ENCODE measurements at regions not wholly inside any gene's neighbourhood (a gene's known extent, or its start where the extent isn't known, plus 50 kb on each side); places are given as distances from the start of the nearest gene placed in this dataset.
A peak's percentile ranks its signal among the peaks of the same experiment; 100 is the strongest.

DNA sequence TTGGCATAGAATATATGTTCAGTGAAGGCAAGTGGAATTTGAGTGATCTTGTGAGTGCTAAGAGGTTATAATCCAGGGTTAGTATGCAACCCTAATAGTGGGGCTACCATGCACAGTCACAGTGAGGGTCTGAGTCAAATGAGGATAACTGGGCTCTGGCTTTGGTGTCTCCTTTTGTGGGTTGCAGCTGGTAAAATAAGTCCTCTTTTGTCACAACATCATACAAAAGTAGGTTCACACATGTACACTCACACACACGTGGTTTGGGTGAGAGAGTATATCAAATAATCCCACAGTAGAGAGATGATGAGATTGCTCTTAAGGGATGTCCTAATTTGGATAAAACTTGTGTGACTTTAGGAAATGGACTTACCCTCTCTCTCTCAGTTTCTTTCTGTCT lies 79.6 kb upstream of the EOLA2 start:
- TF ChIP-seq, protein P1, sequence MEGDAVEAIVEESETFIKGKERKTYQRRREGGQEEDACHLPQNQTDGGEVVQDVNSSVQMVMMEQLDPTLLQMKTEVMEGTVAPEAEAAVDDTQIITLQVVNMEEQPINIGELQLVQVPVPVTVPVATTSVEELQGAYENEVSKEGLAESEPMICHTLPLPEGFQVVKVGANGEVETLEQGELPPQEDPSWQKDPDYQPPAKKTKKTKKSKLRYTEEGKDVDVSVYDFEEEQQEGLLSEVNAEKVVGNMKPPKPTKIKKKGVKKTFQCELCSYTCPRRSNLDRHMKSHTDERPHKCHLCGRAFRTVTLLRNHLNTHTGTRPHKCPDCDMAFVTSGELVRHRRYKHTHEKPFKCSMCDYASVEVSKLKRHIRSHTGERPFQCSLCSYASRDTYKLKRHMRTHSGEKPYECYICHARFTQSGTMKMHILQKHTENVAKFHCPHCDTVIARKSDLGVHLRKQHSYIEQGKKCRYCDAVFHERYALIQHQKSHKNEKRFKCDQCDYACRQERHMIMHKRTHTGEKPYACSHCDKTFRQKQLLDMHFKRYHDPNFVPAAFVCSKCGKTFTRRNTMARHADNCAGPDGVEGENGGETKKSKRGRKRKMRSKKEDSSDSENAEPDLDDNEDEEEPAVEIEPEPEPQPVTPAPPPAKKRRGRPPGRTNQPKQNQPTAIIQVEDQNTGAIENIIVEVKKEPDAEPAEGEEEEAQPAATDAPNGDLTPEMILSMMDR (IDR thresholded peaks at IDR 0.05; ENCODE audit: low read length, missing control alignments): no peak
- no peak overlapping the region for H3K4me3 ChIP-seq (replicated peaks; ENCODE audit: low read depth, low read length)
- no peak for DNase-seq (ENCODE audit: low read depth)

DNA sequence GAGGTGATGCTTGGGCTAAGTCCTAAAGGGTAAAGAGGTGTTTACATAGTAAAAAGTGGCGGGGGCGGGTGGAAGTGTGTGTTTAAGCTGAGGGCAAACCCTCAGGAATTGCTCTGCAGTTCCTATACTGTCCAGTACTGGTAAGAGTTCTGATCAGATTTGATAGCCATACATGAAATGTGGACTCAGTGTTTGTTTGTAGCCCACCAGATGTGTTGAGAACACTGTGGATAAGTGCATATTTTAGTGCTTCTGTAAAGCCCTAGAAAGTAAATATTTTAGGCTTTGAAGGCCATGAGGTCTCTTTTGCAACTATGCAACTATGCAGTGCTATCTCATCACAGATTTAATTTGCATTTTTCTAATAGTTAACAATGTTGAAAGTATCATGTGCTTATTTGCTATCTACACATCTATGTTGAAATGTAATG lies 80.7 kb upstream of the EOLA2 start:
- peak; percentile 39 for DNase-seq (ENCODE audit: low read depth)
- TF ChIP-seq, protein P1 (IDR thresholded peaks at IDR 0.05; ENCODE audit: low read length, missing control alignments): no peak
- H3K4me3 ChIP-seq (replicated peaks; ENCODE audit: low read depth, low read length): no peak overlapping the region

DNA sequence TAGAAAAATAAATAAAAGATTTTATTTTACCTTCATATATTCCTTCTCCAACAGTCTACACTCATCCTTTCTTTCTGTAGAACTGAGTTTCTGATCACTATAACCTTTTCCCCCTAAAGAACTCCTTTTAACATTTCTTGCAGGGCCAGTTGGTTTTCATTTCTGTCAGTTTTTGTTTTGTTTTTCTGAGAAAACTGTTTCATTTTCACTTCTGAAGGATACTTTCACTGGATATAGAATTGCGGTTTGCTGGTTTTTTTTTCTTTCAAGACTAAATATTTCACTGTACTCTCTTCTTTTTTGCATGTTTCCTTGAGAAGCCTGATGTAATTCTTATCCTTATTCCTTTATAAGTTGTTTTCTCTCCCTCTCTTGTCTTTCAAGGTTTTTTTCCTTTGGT lies 90.4 kb upstream of the EOLA2 start:
- TF ChIP-seq, protein P1 (IDR thresholded peaks at IDR 0.05; ENCODE audit: low read length, missing control alignments): no peak
- no peak for DNase-seq (ENCODE audit: low read depth)
- H3K4me3 ChIP-seq (replicated peaks; ENCODE audit: low read depth, low read length): no peak overlapping the region

DNA sequence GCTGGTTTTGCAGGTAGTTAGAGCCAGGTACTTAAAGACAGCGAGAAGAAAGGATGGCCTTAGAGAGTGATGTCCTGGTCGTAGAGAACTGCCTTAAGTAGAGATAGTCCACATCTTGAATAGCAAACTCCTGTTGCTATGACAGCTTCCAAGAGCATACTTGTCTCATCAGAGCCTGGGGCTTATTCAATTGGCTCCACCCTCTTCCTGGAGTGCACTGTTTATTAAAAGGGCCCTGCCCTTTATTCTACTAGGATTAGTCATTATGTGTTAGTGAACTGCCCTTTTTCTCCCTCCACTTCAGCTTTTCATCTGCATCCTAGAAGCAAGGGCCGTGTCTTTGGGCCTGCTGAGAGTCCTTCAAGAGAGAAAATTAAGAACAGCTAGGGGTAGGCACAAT lies 94.5 kb upstream of the EOLA2 start:
- no peak overlapping the region for H3K4me3 ChIP-seq (replicated peaks; ENCODE audit: low read depth, low read length)
- peak; percentile 63 for DNase-seq (ENCODE audit: low read depth)
- TF ChIP-seq, protein P1 (IDR thresholded peaks at IDR 0.05; ENCODE audit: low read length, missing control alignments): no peak

DNA sequence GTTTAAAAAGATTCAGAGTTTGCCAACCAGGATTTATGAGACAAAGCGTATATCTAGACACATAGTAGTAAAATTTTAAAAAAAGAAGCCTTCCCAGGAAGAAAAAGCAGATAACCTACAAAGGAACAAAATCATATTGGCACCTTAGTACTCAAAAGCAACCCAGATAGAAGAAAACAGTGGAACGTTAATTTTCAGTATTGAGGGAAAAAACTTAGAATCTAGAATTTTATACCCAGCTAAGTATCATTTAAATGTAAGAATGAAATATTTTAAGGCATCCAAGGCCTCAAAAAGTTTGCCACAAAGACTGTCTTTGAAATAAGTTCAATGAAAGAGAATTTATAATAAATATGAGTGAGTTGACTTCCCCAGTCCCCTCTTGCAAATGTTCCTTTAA lies 96.5 kb upstream of the EOLA2 start:
- TF ChIP-seq, protein P1 (IDR thresholded peaks at IDR 0.05; ENCODE audit: low read length, missing control alignments): no peak
- DNase-seq (ENCODE audit: low read depth): no peak
- H3K4me3 ChIP-seq (replicated peaks; ENCODE audit: low read depth, low read length): no peak overlapping the region

DNA sequence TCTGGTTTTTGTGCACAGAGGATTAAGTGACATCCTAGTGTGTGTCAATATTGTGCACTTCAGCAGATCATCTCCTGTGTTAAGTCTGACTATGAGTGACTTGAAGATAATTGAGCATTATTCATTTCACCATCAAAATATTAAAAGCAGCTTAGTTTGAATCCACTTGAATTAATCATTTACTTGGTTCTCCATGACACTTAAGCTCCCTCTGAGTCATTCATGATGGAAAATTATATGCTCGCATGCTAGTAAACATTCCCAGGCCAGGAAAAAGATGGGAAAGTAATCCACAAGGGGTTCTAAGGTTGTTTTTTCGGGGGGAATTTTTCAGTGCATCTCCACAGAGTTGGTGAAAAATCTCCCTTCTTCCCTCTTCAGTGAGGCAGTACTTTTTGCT lies 97.2 kb upstream of the EOLA2 start:
- H3K4me3 ChIP-seq (replicated peaks; ENCODE audit: low read depth, low read length): no peak overlapping the region
- TF ChIP-seq, protein P1 (IDR thresholded peaks at IDR 0.05; ENCODE audit: low read length, missing control alignments): no peak
- no peak for DNase-seq (ENCODE audit: low read depth)

DNA sequence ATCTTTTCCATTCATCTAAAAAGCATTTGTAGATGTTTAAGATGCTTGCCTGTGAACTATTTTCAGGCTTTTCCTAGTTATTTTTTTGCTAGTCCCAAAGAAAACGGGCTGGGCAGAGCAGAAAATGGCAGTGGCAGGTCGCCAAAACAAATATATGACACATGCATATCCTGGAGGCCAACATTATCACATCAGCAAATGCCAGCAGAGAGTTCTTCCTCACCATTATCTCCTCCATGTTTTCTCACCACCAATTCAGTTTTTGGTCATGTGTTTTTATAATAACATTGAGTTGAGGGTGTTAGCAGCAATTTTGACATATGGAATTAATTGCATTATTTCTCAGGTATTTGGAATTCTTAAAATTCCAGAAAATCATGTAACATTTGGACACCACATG lies 97.9 kb upstream of the EOLA2 start:
- TF ChIP-seq, protein P1 (IDR thresholded peaks at IDR 0.05; ENCODE audit: low read length, missing control alignments): no peak

More for the DNA sequence above, 97.9 kb upstream of the EOLA2 start:
- H3K4me3 ChIP-seq (replicated peaks; ENCODE audit: low read depth, low read length): no peak overlapping the region
- DNase-seq (ENCODE audit: low read depth): peak; percentile 54
